Neutrophil (primary cell): ENCODE measurements at regions not wholly inside any gene's neighbourhood (a gene's known extent, or its start where the extent isn't known, plus 50 kb on each side); places are given as distances from the start of the nearest gene placed in this dataset.
"Not testable (repeated sequence)": the region's sequence is repeated elsewhere in the genome, so short reads cannot be mapped to it uniquely, and the experiment has no call there.

Experiments
- H3K27ac ChIP-seq: fragments of 200-600 bp; sonication (generic); 2 replicates; pipeline ENCODE4 v1.5.1; 2016; ENCODE audit warnings: mild to moderate bottlenecking, moderate library complexity
- H3K27me3 ChIP-seq: fragments of 200-600 bp; sonication (generic); 2 replicates; pipeline ENCODE4 v1.6.0; 2016; ENCODE audit warnings: mild to moderate bottlenecking
- H3K36me3 ChIP-seq: fragments of 200-600 bp; sonication (generic); 2 replicates; pipeline ENCODE4 v1.5.1; 2017
- H3K4me1 ChIP-seq, 2 experiments: fragments of 200-600 bp in 1 of 2; sonication (generic) in 1 of 2; 1 replicate in 1 of 2; 2 replicates in 1 of 2; pipeline versions ENCODE4 v1.5.1 to v1.6.1; 2013 to 2016; ENCODE audit warnings: low read depth in 1 of 2, low read length in 1 of 2, mild to moderate bottlenecking in 1 of 2, moderate library complexity in 1 of 2; ENCODE audit not compliant: control insufficient read depth in 1 of 2, insufficient read depth in 1 of 2
- H3K4me3 ChIP-seq, 2 experiments: fragments of 200-600 bp in 1 of 2; sonication (generic) in 1 of 2; 1 replicate in 1 of 2; 2 replicates in 1 of 2; pipeline ENCODE4 v1.5.1; 2013 to 2016; ENCODE audit warnings: low read depth in 1 of 2, low read length in 1 of 2, mild to moderate bottlenecking in 1 of 2, moderate library complexity in 1 of 2
- H3K9me3 ChIP-seq: fragments of 200-600 bp; sonication (generic); 2 replicates; pipeline ENCODE4 v1.5.1; 2016
- TF ChIP-seq, protein P1 (sequence below): fragments of 200-600 bp; sonication (generic); IDR thresholded peaks from 2 replicates; pipeline ENCODE4 v1.5.1; 2016; ENCODE audit warnings: antibody characterized with exemption

DNA sequence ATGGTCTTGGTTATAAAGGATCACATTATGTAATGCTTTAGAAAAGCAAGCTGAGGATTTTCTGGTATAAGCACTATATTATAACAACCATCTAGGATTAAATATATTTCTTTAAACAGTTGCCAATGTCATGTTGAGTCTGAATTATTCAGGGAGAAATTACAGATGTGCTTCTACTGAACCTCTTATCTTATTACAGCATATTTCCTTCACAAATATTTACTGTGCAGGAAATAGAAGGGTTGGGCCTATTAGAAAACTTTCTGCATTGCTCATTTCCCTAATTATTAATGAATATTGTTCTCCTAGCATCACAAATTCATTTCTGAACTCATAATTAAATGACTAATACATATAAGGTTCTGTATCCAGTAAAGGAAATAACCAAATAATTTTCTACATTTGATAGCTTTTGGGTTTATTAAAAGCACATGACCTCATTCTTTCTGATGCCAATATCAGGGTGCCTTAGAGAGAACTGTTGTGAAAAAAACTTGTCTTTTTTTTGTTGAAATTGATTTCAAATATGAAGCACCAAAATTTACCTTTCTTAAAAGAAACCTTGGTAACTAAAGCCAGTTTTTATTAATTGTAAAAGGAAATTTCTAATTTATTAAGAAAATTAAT is 476.8 kb upstream of the PTGER4 start:
- Histone ChIP-seq H3K27me3 (no peaks in the 10 kb centered on the region), H3K27ac (no peak overlapping the region), H3K4me1 (no peaks in the 10 kb centered on the region), H3K9me3 (no peaks in the 10 kb centered on the region), H3K4me3 (no peak overlapping the region), H3K36me3 (no peaks in the 10 kb centered on the region)
- TF ChIP-seq, protein P1, sequence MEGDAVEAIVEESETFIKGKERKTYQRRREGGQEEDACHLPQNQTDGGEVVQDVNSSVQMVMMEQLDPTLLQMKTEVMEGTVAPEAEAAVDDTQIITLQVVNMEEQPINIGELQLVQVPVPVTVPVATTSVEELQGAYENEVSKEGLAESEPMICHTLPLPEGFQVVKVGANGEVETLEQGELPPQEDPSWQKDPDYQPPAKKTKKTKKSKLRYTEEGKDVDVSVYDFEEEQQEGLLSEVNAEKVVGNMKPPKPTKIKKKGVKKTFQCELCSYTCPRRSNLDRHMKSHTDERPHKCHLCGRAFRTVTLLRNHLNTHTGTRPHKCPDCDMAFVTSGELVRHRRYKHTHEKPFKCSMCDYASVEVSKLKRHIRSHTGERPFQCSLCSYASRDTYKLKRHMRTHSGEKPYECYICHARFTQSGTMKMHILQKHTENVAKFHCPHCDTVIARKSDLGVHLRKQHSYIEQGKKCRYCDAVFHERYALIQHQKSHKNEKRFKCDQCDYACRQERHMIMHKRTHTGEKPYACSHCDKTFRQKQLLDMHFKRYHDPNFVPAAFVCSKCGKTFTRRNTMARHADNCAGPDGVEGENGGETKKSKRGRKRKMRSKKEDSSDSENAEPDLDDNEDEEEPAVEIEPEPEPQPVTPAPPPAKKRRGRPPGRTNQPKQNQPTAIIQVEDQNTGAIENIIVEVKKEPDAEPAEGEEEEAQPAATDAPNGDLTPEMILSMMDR, result no peak

DNA sequence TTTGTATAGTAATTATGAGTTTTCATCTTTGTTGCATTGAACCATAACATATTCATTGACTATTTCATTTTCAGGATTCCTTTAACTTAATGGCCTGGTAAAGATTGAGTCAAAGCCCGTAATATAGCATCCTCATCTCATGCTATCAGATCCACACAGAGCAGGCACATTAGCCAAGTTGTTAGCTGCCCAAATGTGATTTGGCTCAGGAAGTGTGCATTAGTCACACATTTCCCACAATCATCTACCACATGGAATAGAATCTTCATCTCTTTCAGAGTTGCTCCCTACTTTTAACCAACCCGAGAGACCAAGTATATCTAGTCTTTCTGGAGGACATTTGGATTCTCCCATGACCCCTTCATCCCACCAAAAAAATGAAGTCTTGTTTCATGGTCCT is 481.0 kb upstream of the PTGER4 start:
- Histone ChIP-seq H3K4me3 (no peak overlapping the region), H3K36me3 (no peaks in the 10 kb centered on the region), H3K27me3 (no peaks in the 10 kb centered on the region), H3K9me3 (no peaks in the 10 kb centered on the region), H3K27ac (no peak overlapping the region), H3K4me1 (no peaks in the 10 kb centered on the region)
- TF ChIP-seq, protein P1, result no peak

DNA sequence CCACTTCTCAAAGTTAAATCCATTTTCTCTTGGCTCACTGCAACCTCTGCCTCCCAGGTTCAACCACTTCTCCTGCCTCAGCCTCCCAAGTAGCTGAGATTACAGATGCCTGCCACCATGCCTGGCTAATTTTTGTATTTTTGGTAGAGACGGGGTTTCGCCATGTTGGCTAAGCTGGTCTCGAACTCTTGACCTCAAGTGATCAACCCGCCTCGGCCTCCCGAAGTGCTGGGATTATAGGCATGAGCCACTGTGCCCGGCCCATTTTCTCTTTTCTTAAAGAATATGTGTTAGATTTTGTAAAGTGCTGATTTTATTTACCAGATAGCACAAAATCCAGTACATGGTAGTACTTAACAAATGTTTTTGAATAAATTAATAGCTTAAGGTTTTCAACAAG is 484.1 kb upstream of the PTGER4 start:
- not testable (repeated sequence) for H3K4me3 ChIP-seq, H3K4me1 ChIP-seq, H3K36me3 ChIP-seq, H3K27me3 ChIP-seq, H3K9me3 ChIP-seq, H3K27ac ChIP-seq

DNA sequence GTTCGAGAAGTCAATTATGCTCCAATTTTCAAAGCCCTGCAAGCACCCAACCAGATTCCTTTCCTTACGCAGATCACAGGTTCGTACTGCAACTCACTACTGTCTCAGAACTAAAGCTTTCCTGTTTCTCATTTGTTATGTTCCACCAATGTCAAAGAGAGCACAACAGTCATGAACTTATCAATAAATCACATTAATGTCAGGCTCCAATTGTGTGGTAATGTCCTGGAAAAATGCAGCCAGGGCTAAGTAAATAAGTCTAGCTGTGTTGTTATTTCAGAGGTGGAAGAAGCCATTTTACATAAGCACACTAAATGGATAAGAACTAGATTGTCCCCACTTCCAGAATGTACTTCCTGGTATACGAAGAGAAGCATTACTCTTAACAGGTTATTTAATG is 488.6 kb upstream of the PTGER4 start:
- H3K4me1 ChIP-seq, result no peaks in the 10 kb centered on the region
- no peak overlapping the region for H3K4me3 ChIP-seq
- TF ChIP-seq, protein P1, result no peak
- H3K27me3 ChIP-seq, result no peaks in the 10 kb centered on the region
- no peaks in the 10 kb centered on the region for H3K9me3 ChIP-seq
- no peaks in the 10 kb centered on the region for H3K36me3 ChIP-seq
- H3K27ac ChIP-seq, result no peak overlapping the region

DNA sequence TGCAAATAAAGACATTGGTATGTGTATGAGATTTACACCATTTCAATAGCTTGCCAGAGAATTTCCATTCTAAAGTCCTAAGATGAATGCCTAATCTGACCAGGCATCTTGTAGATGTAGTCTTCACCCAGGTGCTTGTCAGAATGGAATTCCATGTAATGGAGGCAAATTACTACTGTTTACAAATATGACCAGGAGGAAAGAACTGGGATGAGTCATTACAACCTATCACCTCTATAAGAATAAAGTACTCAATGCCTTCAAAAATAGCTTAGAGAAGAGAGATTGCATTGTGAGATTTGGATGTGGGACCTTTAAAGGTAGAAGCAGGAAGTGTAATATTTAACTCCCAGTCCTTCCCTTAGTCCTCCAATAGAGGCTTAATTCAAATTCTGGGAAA is 507.0 kb upstream of the PTGER4 start:
- no peaks in the 10 kb centered on the region for H3K36me3 ChIP-seq
- TF ChIP-seq, protein P1, result no peak
- no peaks in the 10 kb centered on the region for H3K27me3 ChIP-seq
- H3K9me3 ChIP-seq, result no peaks in the 10 kb centered on the region
- H3K4me3 ChIP-seq, result no peak overlapping the region
- H3K4me1 ChIP-seq, result no peaks in the 10 kb centered on the region
- no peak overlapping the region for H3K27ac ChIP-seq

DNA sequence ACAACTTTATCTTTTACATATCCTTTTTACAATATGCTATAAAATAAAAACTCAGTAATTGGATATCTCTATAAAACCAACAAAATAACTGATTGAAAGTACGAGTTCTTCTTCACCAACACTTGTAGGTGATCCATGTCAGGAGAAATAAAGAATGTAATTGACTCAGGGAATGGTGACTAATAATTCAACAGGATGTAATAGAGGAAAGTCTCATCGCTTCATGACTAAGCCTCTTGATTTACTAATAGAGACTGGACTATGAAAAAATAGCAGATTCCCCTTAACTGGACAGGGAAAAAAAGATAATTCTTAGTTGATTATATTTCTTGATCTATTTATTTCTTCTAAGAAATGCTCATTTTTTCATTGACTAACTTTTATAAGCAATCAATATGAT is 507.7 kb upstream of the PTGER4 start:
- Histone ChIP-seq H3K4me3 (no peak overlapping the region), H3K27me3 (no peaks in the 10 kb centered on the region), H3K27ac (no peak overlapping the region), H3K4me1 (no peaks in the 10 kb centered on the region), H3K36me3 (no peaks in the 10 kb centered on the region), H3K9me3 (no peaks in the 10 kb centered on the region)
- TF ChIP-seq, protein P1, result no peak
